ENCODE measurements at regions not wholly inside any gene's neighbourhood (a gene's known extent, or its start where the extent isn't known, plus 50 kb on each side); places are given as distances from the start of the nearest gene placed in this dataset.
"Not testable (repeated sequence)": the region's sequence is repeated elsewhere in the genome, so short reads cannot be mapped to it uniquely, and the experiment has no call there.

DNA sequence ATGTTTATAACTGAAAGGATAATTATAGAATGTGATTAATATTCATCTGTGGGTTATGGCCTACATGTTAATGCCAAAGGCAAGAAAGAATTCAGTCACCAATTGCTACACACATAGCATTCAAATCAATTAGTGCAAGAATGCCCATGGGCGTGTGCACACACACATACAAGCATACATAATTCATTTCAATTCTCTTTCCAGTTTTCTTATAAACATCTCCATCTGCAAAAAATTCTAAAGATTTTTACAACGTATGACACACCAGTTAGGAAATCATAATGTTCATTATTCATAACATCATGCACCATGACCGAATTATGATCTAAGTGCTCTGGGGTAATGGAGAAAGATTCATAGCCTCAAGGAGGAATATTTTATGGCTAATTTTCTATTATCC is 111.0 kb upstream of the ADTRP start:
- DNase-seq: no peak

DNA sequence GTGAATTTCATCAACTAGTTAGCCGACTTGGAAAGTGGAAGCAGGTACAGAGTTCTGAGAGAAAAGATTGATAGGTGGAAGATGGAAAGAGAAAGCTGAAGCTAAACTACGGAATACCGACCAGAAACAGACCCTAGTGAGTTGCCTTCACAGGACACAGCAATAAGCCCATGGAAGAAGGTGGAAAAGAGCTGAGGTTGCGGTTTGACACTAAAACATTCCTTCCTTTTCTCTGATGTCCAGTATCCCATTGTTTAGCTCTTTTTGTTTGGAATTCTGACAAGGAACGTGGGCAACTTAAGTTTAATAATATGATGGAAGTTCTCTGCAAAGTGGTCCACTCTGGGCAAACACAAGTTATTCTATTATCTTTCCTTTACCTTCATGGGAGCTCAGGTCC is 110.1 kb upstream of the ADTRP start:
- no peak for DNase-seq

DNA sequence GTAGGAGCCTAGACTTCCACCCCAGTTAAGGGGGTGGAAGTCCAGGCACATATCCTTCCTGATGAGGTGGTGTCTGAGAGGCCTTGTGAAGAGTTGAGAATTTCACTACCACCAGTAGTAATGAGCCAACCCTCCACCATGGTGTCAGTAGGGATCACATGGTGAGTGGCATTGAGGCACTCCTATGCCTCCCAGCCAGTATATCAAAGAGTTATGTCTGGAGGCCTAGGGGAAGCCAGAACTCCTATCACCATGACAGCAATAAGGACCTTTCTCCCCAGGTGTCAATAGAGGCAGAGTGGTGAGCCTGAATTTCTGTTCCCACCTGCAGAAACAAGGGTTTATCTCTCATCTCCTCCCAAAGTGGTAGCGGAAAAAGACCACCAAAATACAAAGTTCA is 106.6 kb upstream of the ADTRP start:
- no peak for DNase-seq

DNA sequence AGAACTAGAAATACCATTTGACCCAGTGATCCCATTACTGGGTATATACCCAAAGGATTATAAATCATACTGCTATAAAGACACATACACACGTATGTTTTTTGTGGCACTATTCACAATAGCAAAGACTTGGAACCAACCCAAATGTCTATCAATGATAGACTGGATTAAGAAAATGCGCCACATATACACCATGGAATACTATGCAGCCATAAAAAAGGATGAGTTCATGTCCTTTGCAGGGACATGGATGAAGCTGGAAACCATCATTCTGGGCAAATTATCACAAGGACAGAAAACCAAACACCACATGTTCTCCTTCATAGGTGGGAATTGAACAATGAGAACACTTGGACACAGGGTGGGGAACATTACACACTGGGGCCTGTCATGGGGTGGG is 104.9 kb upstream of the ADTRP start:
- not testable (repeated sequence) for DNase-seq

DNA sequence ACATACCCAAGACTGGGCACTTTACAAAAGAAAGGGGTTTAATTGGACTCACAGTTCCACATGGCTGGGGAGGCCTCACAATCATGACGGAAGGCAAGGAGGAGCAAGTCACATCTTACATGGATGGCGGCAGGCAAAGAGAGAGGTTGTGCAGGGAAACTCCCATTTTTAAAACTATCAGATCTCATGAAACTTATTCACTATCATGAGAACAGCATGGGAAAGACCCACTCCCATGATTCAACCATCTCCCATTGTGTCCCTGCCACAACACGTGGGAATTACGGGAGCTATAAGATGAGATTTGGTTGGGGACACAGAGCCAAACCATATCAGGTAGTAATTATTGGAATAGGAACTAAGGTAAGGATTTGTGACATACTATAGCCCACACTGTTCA is 101.6 kb upstream of the ADTRP start:
- not testable (repeated sequence) for DNase-seq

DNA sequence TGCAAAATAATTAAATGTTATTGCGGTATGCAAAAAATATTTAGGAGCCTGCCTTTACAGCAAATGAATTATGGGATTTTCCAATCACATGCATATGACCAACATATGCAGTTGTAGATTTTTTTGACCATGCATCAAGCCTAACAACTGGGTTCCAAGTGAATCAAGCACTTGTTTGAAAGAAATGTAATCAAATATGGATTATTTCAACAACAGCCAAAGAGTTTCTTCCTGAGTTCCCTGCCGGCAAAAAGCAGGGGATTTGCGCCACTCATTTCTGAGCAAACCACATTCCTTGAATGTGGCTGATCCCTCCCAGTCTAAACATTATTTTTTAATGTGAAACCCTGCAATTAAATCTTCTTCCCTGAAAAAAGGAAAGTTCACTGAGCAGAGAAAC is 100.1 kb upstream of the ADTRP start:
- no peak for DNase-seq

DNA sequence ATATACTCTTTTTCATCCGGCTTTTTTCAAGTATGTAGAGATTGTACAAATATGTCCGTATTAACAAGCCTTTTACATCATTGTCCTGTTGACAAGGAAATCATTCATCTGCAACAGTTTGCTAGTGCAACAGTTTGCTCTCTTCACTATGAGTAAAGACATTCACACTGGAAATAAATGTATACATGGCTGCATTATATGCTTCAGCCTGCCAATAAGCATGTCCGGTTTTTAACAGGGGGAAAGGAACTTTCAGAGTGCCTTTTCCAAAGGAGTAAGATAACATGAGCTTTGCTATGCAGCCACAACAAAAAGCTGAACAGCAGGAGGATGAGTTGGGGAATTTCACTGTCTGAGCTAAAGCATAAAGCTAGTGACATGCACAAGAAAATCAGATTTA is 99.4 kb upstream of the ADTRP start:
- DNase-seq: no peak

DNA sequence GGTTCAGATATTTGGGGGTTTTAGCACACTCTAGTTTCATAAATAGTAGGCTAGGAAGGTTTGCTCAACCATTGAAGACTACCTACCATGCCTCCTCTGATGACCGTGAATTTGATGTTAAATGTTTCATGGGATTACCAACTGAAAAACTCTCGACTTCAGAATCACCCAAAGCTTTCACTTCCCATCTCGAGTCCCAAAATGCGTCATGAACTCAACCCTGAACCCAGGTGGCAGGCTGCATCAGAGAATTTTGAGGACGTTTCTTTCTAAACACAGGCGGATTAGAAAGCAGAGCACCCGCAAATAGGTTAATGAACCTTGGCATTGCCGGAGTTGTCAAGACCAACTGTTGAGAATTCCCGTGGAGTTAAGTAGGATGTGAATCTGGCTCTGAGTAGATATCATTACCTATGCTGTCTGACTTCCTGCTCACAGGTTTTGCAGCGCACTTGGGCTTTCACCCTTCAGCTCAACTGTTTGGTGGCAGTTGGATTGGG is 98.4 kb upstream of the ADTRP start:
- no peak for DNase-seq

DNA sequence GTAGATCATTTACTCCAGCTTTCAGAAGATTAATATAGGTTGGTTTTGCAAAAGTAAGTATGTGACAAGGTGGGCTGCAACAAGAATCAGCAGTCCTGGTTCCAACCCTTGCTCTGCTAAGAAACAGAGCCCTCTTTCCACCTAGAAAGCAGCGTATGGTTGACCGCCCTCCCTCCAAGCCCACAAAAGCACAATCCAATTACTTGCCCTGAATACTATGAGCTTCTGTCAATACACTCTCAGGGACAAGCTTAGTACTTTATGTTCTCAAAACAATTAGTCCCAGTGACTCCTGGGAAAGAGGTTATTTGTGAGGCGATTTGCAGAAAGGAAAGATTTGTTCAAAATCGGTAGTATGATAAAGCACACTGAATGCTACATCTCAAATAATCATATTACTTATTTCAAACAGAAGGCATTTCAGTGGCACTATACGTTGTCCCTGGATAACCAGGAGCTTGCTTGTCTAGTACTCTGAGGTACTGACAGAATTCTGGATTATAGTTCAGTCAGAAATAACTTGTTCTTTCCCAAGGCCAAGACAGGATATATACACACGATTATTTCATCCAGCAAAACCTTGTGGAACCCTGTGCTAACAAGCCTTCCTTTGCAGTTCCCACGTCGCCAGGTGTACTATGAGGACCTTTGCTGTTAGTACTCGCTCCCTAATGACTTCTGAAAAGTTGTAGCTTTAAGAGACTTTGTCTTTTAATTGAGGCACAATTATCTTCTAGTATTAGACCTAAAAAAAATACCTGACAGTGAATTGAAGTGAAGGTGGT is 96.9 kb upstream of the ADTRP start:
- no peak for DNase-seq

DNA sequence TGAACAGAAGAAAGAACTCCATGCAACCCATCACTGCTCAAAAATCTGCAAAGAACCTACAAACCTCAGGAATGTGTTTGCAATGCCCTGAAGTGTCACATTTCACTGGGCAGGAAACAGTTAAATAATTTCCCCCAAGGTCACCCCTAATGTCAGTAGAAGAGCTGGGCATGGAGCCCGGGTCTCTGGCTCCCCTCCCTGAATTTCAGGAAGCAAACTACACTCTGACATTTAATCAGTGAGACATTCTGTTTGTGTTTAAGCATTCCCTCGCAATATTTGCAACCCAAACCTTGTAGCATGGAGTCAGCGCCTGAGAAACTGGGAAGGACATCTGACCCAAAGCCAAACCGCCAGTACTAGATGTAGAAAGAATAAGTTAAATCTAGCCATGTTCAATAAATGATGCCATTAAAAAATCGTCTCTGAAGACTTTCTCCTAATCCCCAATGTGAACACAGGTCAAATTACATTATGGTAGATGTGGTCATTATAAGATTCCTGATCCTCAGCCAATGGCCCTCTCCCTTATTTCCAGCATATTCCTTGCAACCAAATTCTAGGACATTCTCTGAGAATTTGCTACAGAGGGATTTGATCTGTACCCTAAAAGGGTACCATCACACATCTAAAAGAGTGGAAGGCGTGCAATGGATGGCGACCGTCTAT is 91.2 kb upstream of the ADTRP start:
- no peak for DNase-seq

DNA sequence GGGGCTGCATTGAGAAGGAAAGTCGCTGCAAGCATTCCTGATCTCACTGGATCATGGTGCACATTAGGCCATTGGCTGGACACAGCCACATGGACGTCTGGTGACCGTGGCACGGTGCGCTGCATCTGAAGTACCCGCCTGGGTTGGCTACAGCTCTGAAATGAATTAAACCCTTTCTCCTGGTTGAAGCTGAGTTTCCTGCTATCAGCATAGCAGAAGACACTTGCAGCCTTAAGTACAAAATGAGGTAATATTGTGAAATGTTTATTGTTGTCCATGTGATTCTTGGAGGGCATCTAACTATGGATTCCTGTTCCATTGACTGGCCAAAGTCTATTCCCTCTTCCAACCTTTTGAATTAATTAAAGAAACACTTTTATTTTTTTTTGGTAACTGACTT is 89.8 kb upstream of the ADTRP start:
- no peak for DNase-seq

DNA sequence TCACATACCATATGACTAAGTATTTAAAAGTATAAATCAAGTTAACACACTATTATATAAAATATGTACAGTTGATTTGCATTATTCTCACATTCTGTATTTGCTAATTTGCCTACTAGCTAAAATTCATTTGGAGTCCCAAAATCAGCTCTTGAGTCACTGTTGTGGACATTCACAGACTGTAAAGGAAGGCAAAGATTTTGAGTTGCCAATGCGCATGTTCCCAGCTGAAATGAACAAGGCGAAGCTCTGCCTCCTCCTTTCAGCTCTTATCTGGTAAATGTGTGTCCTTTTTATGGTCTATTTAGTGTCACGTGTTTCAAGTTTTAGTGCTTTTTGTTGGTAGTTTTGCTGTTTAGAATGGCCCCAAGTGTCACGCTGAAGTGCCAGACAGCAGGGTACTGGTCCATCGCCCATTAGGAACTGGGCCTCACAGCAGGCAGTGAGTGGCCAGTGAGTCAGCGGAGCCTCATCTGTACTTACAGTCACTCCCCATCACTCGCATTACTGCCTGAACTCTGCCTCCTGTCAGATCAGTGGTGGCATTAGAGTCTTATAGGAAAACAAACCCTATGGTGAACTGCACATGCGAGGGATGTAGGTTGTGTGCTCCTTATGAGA is 87.2 kb upstream of the ADTRP start:
- DNase-seq: no peak

DNA sequence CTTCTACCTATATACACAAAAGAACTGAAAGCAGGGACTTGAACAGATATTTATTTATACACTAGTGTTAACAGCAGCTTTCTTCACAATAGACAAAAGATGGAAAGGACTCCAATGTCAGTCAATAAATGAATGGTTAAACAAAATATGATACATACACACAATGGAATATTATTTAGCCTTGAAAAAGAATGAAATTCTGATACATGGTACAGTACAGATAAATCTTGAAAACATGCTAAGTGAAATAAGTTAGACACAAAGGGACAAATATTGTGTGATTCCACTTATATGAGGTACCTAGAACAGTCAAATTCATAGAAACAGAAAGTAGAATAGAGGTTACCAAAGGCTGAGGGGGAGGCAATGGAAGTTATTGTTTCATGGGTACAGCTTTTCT is 79.8 kb upstream of the ADTRP start:
- no peak for DNase-seq

DNA sequence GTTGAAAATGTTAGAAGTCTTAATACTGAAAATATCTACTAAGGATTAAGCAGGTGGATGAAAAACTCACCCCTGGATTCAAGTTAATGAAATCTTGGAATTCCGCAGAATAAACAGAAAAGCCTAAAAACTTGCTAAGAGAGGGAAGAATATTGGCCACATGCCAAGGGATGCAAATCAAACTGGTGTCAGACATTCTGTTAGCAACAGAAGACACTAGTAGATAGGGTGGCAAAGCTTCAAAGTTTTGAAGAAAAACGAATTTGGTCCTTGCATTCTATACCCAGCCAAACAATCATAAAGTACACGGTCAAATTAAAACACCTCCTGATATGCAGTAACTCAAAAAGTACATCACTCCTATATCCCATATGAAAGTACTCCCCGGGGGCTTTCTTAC is 77.1 kb upstream of the ADTRP start:
- DNase-seq: no peak

DNA sequence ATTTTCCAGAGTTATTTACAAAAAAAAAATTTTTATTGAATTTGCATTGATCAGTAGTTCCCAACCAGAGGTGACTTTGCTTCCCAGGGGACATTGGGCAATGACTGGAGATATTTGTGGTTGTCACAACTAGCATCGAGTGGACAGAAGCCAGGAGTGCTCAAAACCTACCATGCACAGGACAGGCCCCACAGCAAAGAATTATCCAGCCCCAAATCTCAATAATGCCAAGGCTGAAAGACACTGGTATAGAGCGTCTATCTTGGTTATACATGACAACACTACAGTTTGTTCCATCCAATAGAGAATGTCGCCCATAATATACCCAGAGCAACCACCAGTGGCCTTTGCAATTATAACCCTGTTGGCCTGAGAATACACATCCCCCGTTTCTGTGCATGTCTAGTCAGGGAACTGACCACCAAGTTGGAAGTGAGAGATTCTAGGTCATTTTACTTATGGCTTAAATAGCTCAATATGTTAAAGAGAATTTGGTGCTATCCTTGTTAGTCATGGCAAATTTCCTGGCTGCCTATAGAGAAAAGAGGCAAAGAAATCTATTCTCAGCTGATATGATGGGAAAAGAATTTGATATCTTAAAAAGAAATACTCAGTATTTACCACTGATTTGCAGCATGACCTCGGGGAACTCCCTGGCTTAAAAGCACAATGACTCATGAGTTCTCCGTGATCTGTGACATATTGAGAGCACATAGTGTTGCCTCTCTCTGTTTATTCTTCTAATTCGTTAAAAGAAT is 76.0 kb upstream of the ADTRP start:
- no peak for DNase-seq

DNA sequence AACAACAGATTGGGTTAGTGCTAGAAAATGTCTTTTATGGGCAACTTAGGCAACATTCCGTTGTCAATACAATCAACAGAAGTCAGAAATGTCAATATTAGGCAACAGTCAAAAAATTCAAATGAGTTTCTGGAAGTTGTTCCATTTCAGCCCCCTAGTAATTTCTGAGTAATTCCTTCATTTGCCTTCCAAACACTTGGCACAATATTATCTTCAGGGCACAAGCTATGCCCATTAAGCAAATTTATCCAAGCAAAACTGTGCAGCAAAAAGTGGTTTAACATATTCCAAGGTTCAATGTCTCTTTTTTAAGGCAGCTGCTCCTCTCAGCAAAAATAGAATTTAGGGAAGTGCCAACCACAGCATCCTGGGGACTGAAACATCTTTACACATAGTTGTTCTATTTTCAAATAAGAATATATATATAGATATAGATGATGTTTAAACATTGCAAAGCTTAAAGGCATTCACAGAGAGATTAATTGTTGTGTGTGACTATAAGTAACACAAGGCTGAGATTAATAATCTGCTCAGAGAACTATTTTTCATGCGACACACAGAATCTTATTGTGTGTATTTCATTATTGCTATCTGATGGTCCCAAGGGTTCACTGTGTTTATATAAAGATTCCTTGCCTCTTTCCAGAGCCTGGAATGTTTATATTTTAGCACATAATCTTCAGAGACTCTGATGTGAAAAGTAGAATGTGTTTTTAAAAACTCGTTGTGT is 75.2 kb upstream of the ADTRP start:
- DNase-seq: no peak

DNA sequence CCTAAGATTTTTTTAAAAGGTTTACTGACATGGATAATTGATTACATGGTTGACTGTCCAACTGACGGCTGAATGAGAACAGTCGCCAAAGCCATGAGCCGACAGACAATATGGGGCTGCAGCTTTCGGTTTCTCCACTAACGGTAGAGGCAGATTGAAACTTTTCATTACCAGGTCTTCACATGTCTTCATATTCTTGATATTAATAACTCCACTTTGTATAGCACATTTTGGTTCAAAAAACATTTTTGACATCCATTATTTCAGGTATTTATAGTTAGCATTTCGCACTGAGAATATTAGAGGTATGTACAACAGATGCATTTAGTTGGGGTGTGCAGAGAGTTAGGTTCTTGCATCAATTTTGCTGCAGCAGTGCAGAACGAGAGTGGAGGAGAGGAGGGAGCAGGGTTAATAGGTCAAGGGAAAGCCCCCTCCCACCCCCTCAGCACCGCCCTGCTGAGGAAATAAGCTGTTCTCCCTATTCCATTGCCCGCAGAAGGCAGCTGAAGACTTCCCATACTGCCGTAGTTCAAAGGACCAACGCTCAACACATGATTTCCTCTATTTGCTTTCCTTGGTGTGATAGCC is 73.6 kb upstream of the ADTRP start:
- DNase-seq: no peak

DNA sequence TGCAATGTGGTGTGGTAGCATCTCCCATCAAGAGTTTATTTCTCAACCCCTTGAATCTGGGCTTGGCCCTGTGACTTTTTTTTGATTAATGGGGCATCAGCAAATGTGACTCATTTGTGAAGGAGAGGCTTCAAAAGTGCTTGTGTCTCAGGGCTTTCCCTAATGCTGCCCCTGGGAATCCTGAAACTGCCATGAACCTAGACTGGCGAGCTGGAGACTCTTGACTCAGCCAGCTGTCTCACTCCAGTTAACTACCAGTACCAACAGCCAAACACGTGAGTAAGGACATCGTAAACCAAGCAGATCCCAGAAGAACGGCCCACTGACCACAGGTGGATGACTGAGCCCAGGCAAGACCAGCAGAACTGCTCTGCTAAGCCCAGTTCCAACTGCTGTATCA is 72.8 kb upstream of the ADTRP start:
- DNase-seq: no peak

DNA sequence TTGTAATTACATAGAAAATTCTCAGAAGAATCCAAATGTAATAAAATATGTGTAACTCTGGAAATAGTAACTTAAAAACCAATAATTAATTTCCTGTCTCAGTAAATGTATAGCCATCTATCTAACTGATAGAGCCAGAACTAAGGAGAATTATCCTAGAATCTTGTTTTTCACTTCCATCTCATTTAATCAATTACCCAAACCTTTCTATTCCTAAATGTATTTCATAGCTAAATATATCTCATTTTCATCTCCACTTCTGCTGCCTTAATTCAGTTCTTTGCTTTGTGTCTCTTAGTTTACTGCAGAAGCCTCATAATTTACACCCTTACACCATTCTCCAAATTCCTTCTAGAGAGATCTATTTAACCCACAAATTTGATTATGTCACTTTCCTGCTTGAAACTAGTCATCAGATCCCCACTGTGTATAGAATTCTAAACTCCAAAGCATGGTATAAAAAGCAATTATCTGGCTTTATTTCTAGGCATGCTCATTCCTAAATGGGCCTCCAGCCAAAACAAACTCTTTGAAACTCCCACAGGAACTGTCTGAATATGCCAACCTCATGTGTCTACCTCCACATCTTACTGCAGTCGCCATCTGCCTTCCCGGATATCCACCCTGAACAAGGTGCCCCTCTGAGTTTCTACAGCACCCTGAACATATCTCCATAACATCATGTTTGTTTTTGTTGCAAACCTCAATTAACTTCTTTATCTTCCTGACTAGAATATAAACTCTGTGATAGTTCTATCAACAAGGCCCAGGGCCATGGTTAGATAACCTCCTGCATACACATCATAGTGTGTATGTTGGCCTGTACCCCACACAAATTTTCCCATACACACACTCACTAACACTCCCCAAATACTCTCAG is 70.5 kb upstream of the ADTRP start:
- DNase-seq: no peak

DNA sequence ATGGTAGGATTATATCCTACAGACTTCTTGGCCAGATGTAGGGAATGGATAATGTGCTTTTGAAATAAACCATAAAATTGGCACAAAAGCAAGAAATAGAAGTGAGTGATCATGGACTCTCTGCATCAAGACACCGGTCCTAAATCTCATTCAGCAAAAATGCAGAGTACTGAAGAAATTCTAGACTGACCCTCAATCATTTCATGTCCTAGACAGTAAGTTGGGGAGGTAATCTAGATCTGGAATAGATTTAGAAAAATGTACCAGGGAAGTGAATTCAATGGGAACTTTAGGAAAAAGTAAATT is 69.7 kb upstream of the ADTRP start:
- DNase-seq: no peak

Measured in right kidney (tissue), 1 donor.